HL-60 (cell line): ENCODE measurements at regions not wholly inside any gene's neighbourhood (a gene's known extent, or its start where the extent isn't known, plus 50 kb on each side); places are given as distances from the start of the nearest gene placed in this dataset.
"Not testable (repeated sequence)": the region's sequence is repeated elsewhere in the genome, so short reads cannot be mapped to it uniquely, and the experiment has no call there.

ENCODE experiments used
- GABPA ChIP-seq: IDR thresholded peaks from 2 replicates; pipeline ENCODE4 v1.6.1; 2012; ENCODE audit warnings: low read depth
- TF ChIP-seq, protein P1 (sequence below): IDR thresholded peaks from one replicate; pipeline ENCODE4 v1.5.1; 2011; ENCODE audit warnings: low read length, control low read depth, inconsistent platforms; ENCODE audit not compliant: insufficient read depth

DNA sequence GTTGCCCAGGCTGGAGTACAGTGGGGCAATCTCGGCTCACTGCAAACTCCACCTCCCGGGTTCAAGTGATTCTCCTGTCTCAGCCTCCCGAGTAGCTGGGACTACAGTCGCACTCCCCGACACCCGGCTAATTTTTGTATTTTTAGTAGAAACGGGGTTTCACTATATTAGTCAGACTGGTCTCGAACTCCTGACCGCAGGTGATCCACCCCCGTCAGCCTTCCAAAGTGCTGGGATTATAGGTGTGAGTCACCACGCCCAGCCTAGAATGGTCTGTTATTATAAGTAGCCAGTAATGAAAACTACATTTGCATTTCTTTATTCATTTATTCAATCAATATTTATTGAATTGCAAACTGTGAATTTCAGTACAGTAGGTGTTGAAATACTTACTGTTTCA lies 72.6 kb upstream of the ABCA1 start:
- not testable (repeated sequence) for TF ChIP-seq GABPA
- TF ChIP-seq, protein P1, sequence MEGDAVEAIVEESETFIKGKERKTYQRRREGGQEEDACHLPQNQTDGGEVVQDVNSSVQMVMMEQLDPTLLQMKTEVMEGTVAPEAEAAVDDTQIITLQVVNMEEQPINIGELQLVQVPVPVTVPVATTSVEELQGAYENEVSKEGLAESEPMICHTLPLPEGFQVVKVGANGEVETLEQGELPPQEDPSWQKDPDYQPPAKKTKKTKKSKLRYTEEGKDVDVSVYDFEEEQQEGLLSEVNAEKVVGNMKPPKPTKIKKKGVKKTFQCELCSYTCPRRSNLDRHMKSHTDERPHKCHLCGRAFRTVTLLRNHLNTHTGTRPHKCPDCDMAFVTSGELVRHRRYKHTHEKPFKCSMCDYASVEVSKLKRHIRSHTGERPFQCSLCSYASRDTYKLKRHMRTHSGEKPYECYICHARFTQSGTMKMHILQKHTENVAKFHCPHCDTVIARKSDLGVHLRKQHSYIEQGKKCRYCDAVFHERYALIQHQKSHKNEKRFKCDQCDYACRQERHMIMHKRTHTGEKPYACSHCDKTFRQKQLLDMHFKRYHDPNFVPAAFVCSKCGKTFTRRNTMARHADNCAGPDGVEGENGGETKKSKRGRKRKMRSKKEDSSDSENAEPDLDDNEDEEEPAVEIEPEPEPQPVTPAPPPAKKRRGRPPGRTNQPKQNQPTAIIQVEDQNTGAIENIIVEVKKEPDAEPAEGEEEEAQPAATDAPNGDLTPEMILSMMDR: not testable (repeated sequence)
